B cell (primary cell): ENCODE measurements at regions not wholly inside any gene's neighbourhood (a gene's known extent, or its start where the extent isn't known, plus 50 kb on each side); places are given as distances from the start of the nearest gene placed in this dataset.

Source experiments
- ATAC-seq: fragments of 200-7000 bp; cut with Tn5 transposase; one replicate; pipeline ENCODE4 v1.10.0; 2021; ENCODE audit warnings: low read depth, mild to moderate bottlenecking, moderate number of reproducible peaks, moderate library complexity
- CTCF ChIA-PET: fragments of 350-600 bp; sonication (Branson Sonifier 250); formaldehyde crosslinking; loops from one replicate; lab custom pipeline; 2021; ENCODE audit warnings: antibody characterized with exemption, inconsistent platforms; lab: Charles Lee
- POLR2A ChIA-PET: fragments of 350-600 bp; sonication (Branson Sonifier 250); formaldehyde crosslinking; loops from one replicate; lab custom pipeline; 2021; ENCODE audit warnings: antibody characterized with exemption; lab: Charles Lee
- DNase-seq: peaks from one replicate; pipeline ENCODE4 v3.0.0; 2013
- H2AFZ ChIP-seq: 2 replicates; pipeline ENCODE4 v1.6.1; 2012; ENCODE audit warnings: mild to moderate bottlenecking, low read depth, low read length; ENCODE audit not compliant: insufficient read depth, poor library complexity, severe bottlenecking
- H3K27ac ChIP-seq, 2 donors: 1 replicate in 1 of 2; 2 replicates in 1 of 2; pipeline ENCODE4 v1.5.1; 2012 to 2013; ENCODE audit warnings: low read length in 2 of 2, mild to moderate bottlenecking in 2 of 2, moderate library complexity in 1 of 2
- H3K27me3 ChIP-seq, 4 experiments: fragments of 200-600 bp in 1 of 4; sonication (generic) in 1 of 4; replicated peaks in 1 of 4; 1 replicate in 2 of 4; 2 replicates in 2 of 4; pipeline versions ENCODE4 v1.6.1 to v1.7.0; 2013 to 2016; ENCODE audit warnings: low read length in 3 of 4, mild to moderate bottlenecking in 2 of 4, mixed read lengths in 1 of 4, moderate library complexity in 1 of 4; ENCODE audit not compliant: insufficient read depth in 4 of 4, control insufficient read depth in 3 of 4; ENCODE audit errors: control extremely low read depth in 1 of 4
- H3K36me3 ChIP-seq, 2 experiments: replicated peaks in 1 of 2; 1 replicate in 1 of 2; 2 replicates in 1 of 2; pipeline versions ENCODE4 v1.6.1 to v1.7.1; 2013; ENCODE audit warnings: low read length in 1 of 2; ENCODE audit not compliant: insufficient read depth in 2 of 2, control insufficient read depth in 1 of 2; ENCODE audit errors: control extremely low read depth in 1 of 2, extremely low read depth in 1 of 2
- H3K4me1 ChIP-seq, 2 donors: fragments of 200-600 bp in 1 of 2; sonication (generic) in 1 of 2; 1 replicate in 1 of 2; 2 replicates in 1 of 2; pipeline versions ENCODE4 v1.5.1 to v1.6.1; 2013 to 2017; ENCODE audit warnings: low read length in 2 of 2; ENCODE audit not compliant: control insufficient read depth in 2 of 2, insufficient read depth in 2 of 2
- H3K4me2 ChIP-seq: replicated peaks from 2 replicates; pipeline ENCODE3; 2012; ENCODE audit warnings: mild to moderate bottlenecking, low read depth, low read length; ENCODE audit not compliant: poor library complexity, severe bottlenecking
- H3K4me3 ChIP-seq, 5 experiments: fragments of 200-600 bp in 1 of 5; sonication (generic) in 1 of 5; 1 replicate in 3 of 5; 2 replicates in 2 of 5; pipeline versions ENCODE4 v1.5.1 to v1.7.0; 2011 to 2016; ENCODE audit warnings: low read length in 4 of 5, mild to moderate bottlenecking in 4 of 5, low read depth in 2 of 5, control low read depth in 1 of 5, moderate library complexity in 1 of 5; ENCODE audit not compliant: insufficient read depth in 1 of 5; ENCODE audit errors: control extremely low read depth in 1 of 5, extremely low read depth in 1 of 5
- H3K79me2 ChIP-seq: fragments of 200-600 bp; sonication (generic); one replicate; pipeline ENCODE4 v1.6.0; 2016; ENCODE audit warnings: low read length; ENCODE audit not compliant: control insufficient read depth, insufficient read depth
- H3K9ac ChIP-seq: fragments of 200-600 bp; sonication (generic); 2 replicates; pipeline ENCODE4 v1.6.1; 2017; ENCODE audit warnings: mild to moderate bottlenecking, low read length, moderate library complexity
- H3K9me3 ChIP-seq, 3 donors: one replicate each; pipeline versions ENCODE4 v1.6.1 to v1.7.1; 2013; ENCODE audit warnings: low read length in 2 of 3; ENCODE audit not compliant: control insufficient read depth in 2 of 3, insufficient read depth in 1 of 3; ENCODE audit errors: control extremely low read depth in 1 of 3
- H4K20me1 ChIP-seq: 2 replicates; pipeline ENCODE4 v1.6.0; 2012; ENCODE audit warnings: mild to moderate bottlenecking, low read length; ENCODE audit not compliant: insufficient read depth, control insufficient read depth, poor library complexity, severe bottlenecking
- H3K27ac Mint-ChIP-seq: one replicate; pipeline ENCODE4 v1.8.0; 2021; ENCODE audit warnings: mixed read lengths
- H3K27me3 Mint-ChIP-seq: one replicate; pipeline ENCODE4 v1.8.0; 2021; ENCODE audit warnings: mixed read lengths
- H3K4me1 Mint-ChIP-seq: one replicate; pipeline ENCODE4 v1.8.0; 2021; ENCODE audit warnings: mixed read lengths
- H3K4me3 Mint-ChIP-seq: one replicate; pipeline ENCODE4 v1.8.0; 2021; ENCODE audit warnings: mixed read lengths
- H3K9me3 Mint-ChIP-seq: one replicate; pipeline ENCODE4 v1.8.0; 2022; ENCODE audit warnings: mixed read lengths; ENCODE audit not compliant: insufficient read depth
- EZH2 ChIP-seq: IDR thresholded peaks from 2 replicates; pipeline ENCODE4 v1.6.1; 2012; ENCODE audit warnings: borderline replicate concordance, low read depth, mild to moderate bottlenecking, moderate library complexity, low read length; ENCODE audit not compliant: insufficient read depth, poor library complexity, severe bottlenecking
- WGBS: methylation state at CpG from one replicate; pipeline ENCODE4 v1.1.5; 2013; ENCODE audit warnings: missing lambda C conversion rate; ENCODE audit not compliant: insufficient coverage; 5-methylcytosine and 5-hydroxymethylcytosine counted together
- intact Hi-C: fragments of 100-400 bp; cut with micrococcal nuclease; formaldehyde crosslinking; loops from one replicate; pipeline ENCODE4 v1.10.0; 2022
- TF ChIP-seq, protein P1 (sequence below): fragments of 200-600 bp; IDR thresholded peaks from one replicate; pipeline ENCODE4 v1.8.0; 2022; ENCODE audit warnings: antibody characterized with exemption, mild to moderate bottlenecking

DNA sequence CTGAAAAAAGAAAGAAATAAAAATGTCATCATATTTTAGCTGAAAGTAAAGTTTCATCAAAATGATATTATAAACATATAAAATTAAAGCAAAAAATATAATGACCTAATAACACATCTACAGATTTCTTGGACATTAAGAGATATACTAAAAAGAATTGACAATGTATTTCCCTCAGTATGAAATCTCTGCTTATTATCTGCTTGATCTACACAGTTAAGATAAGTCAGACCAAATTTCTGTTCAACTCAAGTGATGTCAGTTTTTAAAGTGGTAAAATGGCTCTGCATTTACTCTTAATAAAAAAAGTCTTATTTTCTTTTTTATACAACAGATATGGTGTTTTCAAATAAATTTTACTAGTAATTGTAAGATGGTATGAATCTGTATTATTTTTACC is 159.4 kb upstream of the SEMA3A start:
- CTCF ChIA-PET: no interaction called here
- no peak overlapping the region for H3K27ac ChIP-seq
- H3K4me2 ChIP-seq: no peak overlapping the region
- no peaks in the 10 kb centered on the region for H3K9me3 ChIP-seq
- H3K4me1 ChIP-seq: no peaks in the 10 kb centered on the region
- no peak for TF ChIP-seq EZH2
- TF ChIP-seq, protein P1, sequence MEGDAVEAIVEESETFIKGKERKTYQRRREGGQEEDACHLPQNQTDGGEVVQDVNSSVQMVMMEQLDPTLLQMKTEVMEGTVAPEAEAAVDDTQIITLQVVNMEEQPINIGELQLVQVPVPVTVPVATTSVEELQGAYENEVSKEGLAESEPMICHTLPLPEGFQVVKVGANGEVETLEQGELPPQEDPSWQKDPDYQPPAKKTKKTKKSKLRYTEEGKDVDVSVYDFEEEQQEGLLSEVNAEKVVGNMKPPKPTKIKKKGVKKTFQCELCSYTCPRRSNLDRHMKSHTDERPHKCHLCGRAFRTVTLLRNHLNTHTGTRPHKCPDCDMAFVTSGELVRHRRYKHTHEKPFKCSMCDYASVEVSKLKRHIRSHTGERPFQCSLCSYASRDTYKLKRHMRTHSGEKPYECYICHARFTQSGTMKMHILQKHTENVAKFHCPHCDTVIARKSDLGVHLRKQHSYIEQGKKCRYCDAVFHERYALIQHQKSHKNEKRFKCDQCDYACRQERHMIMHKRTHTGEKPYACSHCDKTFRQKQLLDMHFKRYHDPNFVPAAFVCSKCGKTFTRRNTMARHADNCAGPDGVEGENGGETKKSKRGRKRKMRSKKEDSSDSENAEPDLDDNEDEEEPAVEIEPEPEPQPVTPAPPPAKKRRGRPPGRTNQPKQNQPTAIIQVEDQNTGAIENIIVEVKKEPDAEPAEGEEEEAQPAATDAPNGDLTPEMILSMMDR: no peak
- intact Hi-C loops: no loop called here
- POLR2A ChIA-PET: no interaction called here
- Mint-ChIP-seq H3K27ac (no peak overlapping the region), H3K27me3 (no peaks in the 10 kb centered on the region), H3K4me1 (no peaks in the 10 kb centered on the region), H3K4me3 (no peak overlapping the region), H3K9me3 (no peaks in the 10 kb centered on the region)
- no peak for DNase-seq
- no peak overlapping the region for H3K4me3 ChIP-seq
- no peaks in the 10 kb centered on the region for H3K79me2 ChIP-seq
- no peak for ATAC-seq
- no peaks in the 10 kb centered on the region for H4K20me1 ChIP-seq
- no peaks in the 10 kb centered on the region for H3K36me3 ChIP-seq
- no peaks in the 10 kb centered on the region for H3K27me3 ChIP-seq
- H3K9ac ChIP-seq: no peak overlapping the region
- no peak overlapping the region for H2AFZ ChIP-seq

DNA sequence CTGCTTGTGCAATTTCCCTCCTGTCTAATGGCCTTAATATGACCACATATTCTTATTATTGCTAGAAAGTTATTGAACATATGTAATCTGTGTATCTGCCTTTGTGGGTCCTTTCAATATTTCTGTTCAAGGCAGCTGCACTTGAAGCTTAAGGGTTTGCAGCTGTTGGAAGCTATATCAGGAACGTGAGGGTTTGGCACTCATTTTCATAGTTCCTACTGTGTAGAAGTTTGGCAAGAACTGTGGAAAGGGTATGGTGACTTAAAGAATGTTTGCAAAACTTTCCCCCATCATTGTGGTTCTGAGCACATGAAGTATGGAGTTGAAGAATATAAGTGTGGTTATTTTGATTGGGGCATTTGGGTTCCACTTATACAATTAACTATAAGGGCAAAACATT is 144.7 kb upstream of the SEMA3A start:
- WGBS: no CpG with 5 or more reads among the region's 1 CpG
- intact Hi-C loops: no loop called here
- Histone ChIP-seq H3K9me3 (no peaks in the 10 kb centered on the region), H3K27me3 (no peaks in the 10 kb centered on the region), H4K20me1 (no peaks in the 10 kb centered on the region), H3K4me3 (no peak overlapping the region), H3K4me2 (no peak overlapping the region), H3K36me3 (no peaks in the 10 kb centered on the region), H3K27ac (no peak overlapping the region), H3K4me1 (no peaks in the 10 kb centered on the region), H3K9ac (no peak overlapping the region), H2AFZ (no peak overlapping the region), H3K79me2 (no peaks in the 10 kb centered on the region)
- DNase-seq (no peak), ATAC-seq (no peak)
- peaks cover 3% of the 10 kb centered on the region for H3K4me1 Mint-ChIP-seq
- ChIA-PET CTCF (no interaction called here), POLR2A (no interaction called here)
- H3K9me3 Mint-ChIP-seq: peaks cover 1% of the 10 kb centered on the region
- H3K27ac Mint-ChIP-seq: no peak overlapping the region
- H3K27me3 Mint-ChIP-seq: no peaks in the 10 kb centered on the region
- no peak for TF ChIP-seq EZH2
- TF ChIP-seq, protein P1: no peak
- H3K4me3 Mint-ChIP-seq: no peak overlapping the region
